Endothelial cell of hepatic sinusoid (primary cell): ENCODE measurements at regions not wholly inside any gene's neighbourhood (a gene's known extent, or its start where the extent isn't known, plus 50 kb on each side); places are given as distances from the start of the nearest gene placed in this dataset.

Experiments
- in situ Hi-C: cut with HindIII; loops from 2 replicates; pipeline ENCODE4 v1.10.0; 2017; ENCODE audit warnings: low sequenced_read_pairs

GRCh38 chr15:62749036-62749815, 293.3 kb upstream of the TPM1 start:
- in situ Hi-C loops, result no loop called here

GRCh38 chr15:62750471-62750870, 292.1 kb upstream of the TPM1 start:
- in situ Hi-C loops, result no loop called here

DNA sequence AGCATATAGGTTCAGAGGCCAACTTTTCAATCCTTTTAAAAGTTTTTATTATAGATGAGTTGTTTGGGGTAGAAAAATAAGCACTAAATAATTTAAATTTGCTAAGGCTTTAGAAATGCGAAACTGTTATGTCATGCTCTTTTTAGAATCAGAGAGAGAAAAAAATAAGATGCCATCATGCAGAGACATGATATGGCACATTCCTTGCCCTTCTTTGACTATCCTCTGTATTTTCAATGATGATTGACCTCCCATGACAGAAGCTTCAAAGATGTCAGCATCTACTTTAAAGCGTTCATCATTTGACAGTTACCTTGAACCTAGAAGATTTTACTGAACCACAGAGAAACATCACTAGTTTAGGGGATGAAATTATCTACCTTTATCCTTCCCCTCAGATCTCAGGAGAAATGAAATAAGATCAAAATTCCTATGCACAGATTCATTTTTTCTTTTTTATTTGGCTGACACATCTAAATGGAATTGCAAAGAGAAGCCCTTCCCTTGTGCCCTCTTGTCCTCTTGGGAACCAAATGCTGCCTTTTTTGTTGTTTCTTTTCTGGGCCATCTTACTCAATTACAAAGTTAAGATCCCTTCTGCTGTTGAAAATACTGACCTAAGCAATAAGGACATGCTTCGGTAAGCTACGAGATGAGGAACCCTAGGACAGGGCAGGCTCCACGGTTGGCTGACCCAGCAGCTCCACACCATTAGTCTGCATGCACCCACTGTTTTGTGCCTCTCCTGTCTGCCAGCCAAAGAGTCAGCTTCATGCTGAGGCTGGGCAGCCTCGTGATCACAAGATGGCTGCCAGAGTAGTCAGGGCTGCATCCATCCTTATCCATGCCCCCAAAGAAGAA, 289.7 kb upstream of the TPM1 start:
- in situ Hi-C loops, result no loop called here

DNA sequence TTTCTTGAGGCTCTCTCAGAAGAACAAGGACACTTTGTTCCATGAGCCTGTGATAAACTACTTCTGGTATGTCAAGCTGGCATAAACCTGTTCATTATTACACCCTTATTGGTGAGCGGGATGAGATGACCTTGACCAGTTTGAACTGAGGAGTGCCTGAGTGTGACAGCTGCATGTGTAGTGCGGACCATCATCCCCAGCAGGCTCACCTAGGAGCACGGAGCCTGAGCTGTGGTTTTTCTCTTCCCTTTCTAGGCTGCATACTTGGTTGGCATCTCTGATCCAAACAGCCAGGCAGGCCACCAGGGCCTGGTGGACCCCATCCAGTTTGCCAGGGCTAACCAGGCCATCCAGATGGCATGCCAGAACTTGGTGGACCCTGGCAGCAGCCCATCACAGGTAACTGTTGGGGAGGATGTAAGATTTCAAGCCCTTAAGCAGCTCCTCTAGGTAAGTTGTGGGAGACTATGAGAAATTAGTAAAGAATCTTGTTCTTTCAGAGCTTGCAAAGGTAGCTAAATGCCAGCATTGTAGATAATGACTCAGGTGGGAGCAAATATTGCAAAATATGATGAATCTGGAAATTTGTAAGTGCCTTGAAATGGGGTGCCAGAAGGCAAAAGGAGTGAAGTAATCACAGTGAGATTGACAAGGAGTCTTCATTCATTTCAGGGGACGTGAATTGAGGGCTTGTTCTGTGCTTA, 288.9 kb upstream of the TPM1 start:
- in situ Hi-C loops, result no loop called here

GRCh38 chr15:62756326-62756994, 286.1 kb upstream of the TPM1 start:
- in situ Hi-C loops, result no loop called here

DNA sequence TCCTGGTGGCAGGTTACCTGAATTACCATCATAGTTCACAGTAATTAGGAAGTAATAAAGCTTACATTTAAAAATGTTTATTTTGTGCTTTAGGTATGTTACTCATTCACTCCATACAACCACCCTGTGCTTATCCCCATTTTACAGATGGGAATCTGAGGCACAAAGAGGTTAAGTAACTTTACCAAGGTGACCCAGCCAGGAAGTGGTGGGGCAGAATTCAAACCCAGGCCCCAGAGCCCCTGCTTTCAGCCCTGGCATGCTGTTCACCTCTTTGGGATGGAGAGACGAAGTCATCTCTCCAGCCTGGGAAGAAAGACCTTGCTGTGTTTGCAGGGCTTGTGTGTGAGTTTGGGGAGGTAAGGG, 285.6 kb upstream of the TPM1 start:
- in situ Hi-C loops, result no loop called here

GRCh38 chr15:62757535-62757934, 285.0 kb upstream of the TPM1 start:
- in situ Hi-C loops, result no loop called here

DNA sequence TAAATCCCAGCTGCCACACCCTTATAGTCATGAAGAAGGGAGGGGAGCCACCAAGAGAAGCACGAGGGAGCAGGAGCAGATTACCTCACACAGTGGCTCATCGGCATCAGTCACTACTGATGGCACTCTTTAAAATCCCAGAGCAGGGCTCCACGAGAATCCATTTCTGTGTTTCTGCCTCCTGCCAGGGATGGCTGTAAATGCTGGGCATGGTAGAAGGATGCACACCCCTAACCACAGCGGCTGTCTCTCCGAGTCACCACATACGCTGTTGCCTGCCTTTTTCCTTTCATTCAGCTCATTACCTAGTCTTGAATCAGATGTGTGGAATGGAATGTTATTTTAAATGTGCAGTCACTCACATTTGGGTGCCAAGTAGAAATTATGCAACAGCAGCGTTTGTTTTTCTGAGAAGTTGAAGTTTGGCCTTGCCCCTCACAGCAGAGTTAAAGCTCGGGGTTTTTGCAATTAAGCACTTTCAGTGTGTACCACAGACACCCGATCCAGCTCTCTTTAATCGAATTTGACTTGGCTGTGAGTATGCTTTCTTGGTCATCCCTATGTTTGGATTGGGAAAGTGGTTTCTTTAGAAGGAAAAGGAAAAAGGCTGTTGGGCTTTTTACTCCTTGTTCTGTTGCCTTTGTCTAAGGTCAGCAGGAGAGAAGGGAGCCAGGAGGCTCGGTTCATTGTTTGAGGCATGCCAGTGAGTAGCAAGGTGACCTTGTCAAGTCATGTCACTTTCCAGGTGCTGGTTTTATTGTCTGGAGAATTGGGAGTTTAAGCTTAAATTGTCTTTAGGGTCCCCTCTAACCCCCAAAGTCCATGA, 284.2 kb upstream of the TPM1 start:
- in situ Hi-C loops, result no loop called here

DNA sequence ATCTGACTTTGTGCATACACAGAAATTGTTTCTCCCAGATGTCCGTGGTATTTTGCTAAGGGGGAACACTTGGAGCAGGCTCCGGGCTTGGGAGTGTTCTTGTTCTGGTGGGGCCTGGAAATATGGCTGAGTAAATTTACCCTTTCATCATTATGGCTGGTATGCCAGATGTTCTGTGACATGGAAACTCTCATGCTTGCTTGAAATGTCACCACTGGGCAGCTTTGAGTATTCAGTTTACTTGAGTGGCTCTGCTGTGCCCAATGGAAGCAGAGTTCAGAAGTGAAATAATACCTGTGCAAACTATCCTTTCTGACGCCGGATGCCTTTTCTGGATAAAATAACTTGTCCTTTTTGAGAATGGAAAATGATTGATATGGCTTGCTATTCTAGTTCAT, 283.6 kb upstream of the TPM1 start:
- in situ Hi-C loops, result no loop called here

DNA sequence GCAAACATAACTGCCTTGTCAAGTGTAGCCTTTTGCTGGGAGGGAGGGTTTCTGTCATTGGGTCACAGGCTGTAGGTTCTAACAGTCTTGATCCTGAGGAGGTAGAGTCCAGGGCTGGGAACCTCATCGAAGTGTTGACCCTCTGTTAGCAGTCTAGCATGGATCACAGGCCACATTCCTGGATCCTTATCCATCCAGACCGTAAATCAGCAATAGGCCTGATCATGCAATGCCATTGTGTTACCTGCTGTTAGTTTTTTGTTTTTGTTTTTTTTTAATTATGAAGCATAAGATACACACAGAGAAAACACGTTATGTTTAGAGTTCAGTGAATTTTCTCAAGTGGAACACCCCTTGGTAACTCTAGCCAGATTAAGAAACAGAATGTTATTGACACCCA, 282.0 kb upstream of the TPM1 start:
- in situ Hi-C loops, result no loop called here

- in situ Hi-C loops, result no loop called here
Observed at GRCh38 chr15:62765916-62766315, 276.6 kb upstream of the TPM1 start.

- in situ Hi-C loops, result no loop called here
Observed at GRCh38 chr15:62766599-62766998, 275.9 kb upstream of the TPM1 start.

- in situ Hi-C loops, result no loop called here
Observed at GRCh38 chr15:62769604-62770003, 272.9 kb upstream of the TPM1 start.

GRCh38 chr15:62770111-62770660, 272.4 kb upstream of the TPM1 start:
- in situ Hi-C loops, result no loop called here

DNA sequence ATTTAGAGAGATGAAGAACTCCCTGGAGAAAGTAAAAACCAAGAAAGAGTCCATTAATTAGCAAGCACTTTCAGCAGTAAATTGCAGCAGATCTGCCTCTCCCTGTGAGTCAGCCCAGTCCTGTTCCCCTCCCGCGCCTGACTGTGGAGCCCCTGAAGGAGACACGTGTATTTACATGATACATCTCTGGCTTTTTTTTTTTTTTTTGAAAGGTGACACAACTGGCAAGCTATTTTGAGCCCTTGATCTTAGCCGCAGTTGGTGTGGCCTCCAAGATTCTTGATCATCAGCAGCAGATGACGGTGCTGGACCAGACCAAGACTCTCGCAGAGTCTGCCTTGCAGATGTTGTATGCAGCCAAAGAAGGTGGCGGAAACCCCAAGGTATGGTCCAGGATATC, 271.8 kb upstream of the TPM1 start:
- in situ Hi-C loops, result no loop called here

GRCh38 chr15:62771234-62771633, 271.3 kb upstream of the TPM1 start:
- in situ Hi-C loops, result no loop called here

DNA sequence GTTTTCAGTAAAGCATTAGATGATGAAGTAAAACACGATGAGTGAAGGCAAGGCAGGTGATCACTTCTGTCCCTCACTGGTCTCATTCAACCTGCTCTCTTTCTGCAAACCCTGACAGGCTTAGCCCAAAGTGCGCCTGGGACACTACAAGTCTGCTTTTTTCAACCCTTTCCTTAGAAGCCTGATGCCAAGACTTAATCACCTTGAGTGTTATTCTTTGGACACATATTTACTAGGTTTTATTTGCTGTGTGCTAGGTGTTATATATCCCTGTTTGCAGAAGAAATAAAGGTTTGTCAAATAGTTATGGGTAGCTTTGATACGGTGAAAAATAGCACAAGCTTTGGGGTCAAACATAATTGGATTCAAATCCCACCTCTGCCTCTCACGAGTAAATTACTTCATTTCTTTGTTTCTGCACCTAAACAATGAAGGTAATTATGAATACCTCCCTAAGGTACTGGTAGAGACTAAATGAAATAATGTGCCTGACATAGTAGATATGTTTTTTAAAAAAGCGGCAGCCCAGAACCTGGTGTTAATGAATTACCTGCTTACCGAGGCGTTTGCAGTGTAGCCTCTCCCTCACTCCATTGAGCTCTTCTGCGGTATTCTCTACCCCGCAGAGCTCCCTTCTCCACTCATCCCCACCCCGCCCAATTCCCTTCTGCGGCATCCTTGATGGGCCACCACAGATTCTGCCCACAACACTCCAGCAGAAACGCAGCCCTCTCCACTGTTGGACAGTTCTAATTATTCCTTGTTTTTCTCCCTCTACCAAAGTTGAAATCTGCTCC, 269.0 kb upstream of the TPM1 start:
- in situ Hi-C loops, result no loop called here

DNA sequence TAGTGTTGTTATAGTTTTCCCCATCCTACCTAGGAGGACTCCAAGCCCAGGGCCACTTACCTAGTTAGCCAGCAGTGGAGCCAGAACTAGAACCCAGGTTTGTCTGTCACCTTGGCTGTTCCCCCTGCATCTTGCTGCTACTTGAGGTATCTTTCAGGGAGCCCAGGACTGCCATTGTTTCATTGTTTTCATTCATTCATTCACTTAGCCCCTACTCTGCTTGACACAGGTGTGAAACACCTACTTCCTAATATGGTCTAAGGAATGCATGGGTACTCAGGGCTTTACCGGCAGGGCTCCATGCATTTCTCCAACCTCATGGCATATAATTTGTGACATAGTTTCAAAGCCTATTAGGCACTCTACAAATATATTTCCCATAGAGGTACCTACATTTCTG, 266.6 kb upstream of the TPM1 start:
- in situ Hi-C loops, result no loop called here

DNA sequence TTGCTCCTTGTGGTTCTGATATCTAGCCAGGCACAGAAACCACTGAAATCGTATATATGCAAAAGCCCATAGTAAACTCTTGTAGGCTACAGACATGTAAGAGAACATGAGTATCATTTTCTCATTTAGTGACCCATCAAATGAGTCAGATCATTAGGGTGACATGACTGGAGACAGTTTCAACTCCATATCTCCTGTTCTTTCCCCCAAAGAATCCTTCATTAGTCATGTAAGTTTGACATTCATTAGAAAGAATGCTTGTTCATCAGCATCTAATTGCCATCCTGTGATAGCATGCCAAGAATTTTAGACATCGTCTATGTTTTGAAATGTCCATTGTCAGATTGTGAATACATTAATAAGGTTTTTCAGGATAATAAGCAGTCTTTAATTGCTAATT, 264.9 kb upstream of the TPM1 start:
- in situ Hi-C loops, result no loop called here
